ENCODE measurements at regions not wholly inside any gene's neighbourhood (a gene's known extent, or its start where the extent isn't known, plus 50 kb on each side); places are given as distances from the start of the nearest gene placed in this dataset.

DNA sequence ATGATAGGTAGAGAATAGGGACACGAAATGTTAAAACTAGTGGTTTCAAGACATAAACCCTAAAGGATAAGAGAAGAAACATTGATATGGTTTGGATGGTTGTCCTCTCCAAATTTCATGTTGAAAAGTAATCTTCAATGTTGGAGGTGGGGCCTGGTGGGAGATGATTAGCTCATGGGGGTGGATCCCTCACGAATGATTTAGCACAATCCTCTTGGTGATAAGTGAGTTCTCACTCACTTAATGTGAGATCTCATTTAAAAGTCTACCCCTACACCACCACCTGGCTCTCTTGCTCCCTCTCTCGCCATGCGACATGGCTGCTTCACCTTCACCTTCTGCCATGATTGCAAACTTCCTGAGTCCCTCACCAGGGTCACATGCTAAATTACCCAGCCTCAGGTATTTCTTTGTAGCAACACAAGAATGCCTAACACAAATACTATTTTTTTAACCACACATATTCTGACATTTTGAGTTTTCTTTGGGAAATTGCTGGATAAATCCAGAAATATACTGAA is 242.4 kb upstream of the PHF14 start:
- H3K4me3 Mint-ChIP-seq, result no peak overlapping the region
- Histone ChIP-seq H3K4me1 (no peaks in the 10 kb centered on the region), H3K27me3 (no peaks in the 10 kb centered on the region), H3K4me2 (no peak overlapping the region), H3K27ac (no peak overlapping the region), H3K36me3 (no peaks in the 10 kb centered on the region), H4K20me1 (ENCODE audit: low read depth) (no peaks in the 10 kb centered on the region), H3K9me3 (ENCODE audit: low read depth) (no peaks in the 10 kb centered on the region), H3K79me2 (ENCODE audit: low read depth) (no peaks in the 10 kb centered on the region), H3K9ac (no peak overlapping the region), H3K4me3 (no peak overlapping the region), H2AFZ (replicated peaks) (no peak overlapping the region), H3F3A (ENCODE audit: low read depth) (no peaks in the 10 kb centered on the region)
- H3K27me3 Mint-ChIP-seq (ENCODE audit: insufficient read depth, low read depth), result peaks cover 2% of the 10 kb centered on the region
- TF ChIP-seq EZH2phosphoT487 (IDR thresholded peaks at IDR 0.05) (no peak), EZH2 (IDR thresholded peaks at IDR 0.05) (no peak)
- TF ChIP-seq, protein P1, sequence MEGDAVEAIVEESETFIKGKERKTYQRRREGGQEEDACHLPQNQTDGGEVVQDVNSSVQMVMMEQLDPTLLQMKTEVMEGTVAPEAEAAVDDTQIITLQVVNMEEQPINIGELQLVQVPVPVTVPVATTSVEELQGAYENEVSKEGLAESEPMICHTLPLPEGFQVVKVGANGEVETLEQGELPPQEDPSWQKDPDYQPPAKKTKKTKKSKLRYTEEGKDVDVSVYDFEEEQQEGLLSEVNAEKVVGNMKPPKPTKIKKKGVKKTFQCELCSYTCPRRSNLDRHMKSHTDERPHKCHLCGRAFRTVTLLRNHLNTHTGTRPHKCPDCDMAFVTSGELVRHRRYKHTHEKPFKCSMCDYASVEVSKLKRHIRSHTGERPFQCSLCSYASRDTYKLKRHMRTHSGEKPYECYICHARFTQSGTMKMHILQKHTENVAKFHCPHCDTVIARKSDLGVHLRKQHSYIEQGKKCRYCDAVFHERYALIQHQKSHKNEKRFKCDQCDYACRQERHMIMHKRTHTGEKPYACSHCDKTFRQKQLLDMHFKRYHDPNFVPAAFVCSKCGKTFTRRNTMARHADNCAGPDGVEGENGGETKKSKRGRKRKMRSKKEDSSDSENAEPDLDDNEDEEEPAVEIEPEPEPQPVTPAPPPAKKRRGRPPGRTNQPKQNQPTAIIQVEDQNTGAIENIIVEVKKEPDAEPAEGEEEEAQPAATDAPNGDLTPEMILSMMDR (IDR thresholded peaks at IDR 0.05), result no peak
- H3K4me1 Mint-ChIP-seq, result no peaks in the 10 kb centered on the region
- H3K9me3 Mint-ChIP-seq, result no peaks in the 10 kb centered on the region
- H3K36me3 Mint-ChIP-seq, result no peaks in the 10 kb centered on the region
- no peak overlapping the region for H3K27ac Mint-ChIP-seq
- DNase-seq (ENCODE audit: low spot score), result no peak

DNA sequence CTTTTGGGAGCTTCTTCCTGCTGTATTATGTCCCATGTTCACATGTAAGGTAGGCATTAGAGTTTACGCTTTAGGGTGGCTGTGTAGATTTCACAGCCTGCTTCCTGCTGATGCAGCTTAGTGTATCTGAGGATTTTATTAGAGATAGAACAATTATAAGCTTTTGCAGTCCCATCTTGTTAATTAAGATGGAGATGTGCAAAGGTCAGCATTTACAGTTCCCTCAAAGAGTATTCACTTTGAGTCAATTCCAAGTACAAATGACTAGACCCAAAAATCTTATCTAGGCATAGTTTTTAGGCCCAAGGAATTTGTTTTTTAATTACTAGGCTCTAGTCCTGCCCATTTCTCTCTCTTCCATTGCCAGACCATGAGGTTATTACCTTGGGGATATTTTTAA is 239.9 kb upstream of the PHF14 start:
- no peaks in the 10 kb centered on the region for H3K9me3 Mint-ChIP-seq
- Histone ChIP-seq H3K4me3 (no peak overlapping the region), H4K20me1 (ENCODE audit: low read depth) (no peaks in the 10 kb centered on the region), H3K9ac (no peak overlapping the region), H3K9me3 (ENCODE audit: low read depth) (no peaks in the 10 kb centered on the region), H3F3A (ENCODE audit: low read depth) (no peaks in the 10 kb centered on the region), H3K36me3 (no peaks in the 10 kb centered on the region), H3K4me2 (no peak overlapping the region), H3K27ac (no peak overlapping the region), H3K4me1 (no peaks in the 10 kb centered on the region), H3K27me3 (no peaks in the 10 kb centered on the region), H3K79me2 (ENCODE audit: low read depth) (no peaks in the 10 kb centered on the region), H2AFZ (replicated peaks) (no peak overlapping the region)
- DNase-seq (ENCODE audit: low spot score), result no peak
- H3K4me3 Mint-ChIP-seq, result no peak overlapping the region
- peaks cover 2% of the 10 kb centered on the region for H3K27me3 Mint-ChIP-seq (ENCODE audit: insufficient read depth, low read depth)
- H3K4me1 Mint-ChIP-seq, result no peaks in the 10 kb centered on the region
- H3K27ac Mint-ChIP-seq, result no peak overlapping the region
- no peaks in the 10 kb centered on the region for H3K36me3 Mint-ChIP-seq
- TF ChIP-seq EZH2phosphoT487 (IDR thresholded peaks at IDR 0.05) (no peak), EZH2 (IDR thresholded peaks at IDR 0.05) (no peak)
- TF ChIP-seq, protein P1 (IDR thresholded peaks at IDR 0.05), result no peak

DNA sequence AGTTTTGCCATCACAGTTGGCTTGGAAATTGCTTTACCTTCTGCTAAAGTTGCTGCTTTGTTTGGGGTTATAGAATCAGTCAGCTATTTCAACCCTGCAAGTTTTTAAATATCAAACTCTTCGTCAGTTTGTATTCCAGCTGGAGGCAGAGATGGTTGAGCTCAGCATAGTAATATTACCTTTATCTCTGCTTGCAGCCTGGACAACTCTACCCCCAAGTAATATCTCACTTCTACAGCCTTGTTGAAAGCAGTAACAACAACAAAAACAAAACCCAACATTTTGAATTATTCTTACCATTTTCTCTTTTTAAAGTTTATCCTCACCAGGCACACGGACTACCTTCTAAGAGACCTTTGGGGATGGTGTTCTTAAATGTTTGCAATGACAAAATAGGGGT is 239.1 kb upstream of the PHF14 start:
- H3K36me3 Mint-ChIP-seq, result no peaks in the 10 kb centered on the region
- Histone ChIP-seq H3K27me3 (no peaks in the 10 kb centered on the region), H3K36me3 (no peaks in the 10 kb centered on the region), H3K79me2 (ENCODE audit: low read depth) (no peaks in the 10 kb centered on the region), H4K20me1 (ENCODE audit: low read depth) (no peaks in the 10 kb centered on the region), H3K9me3 (ENCODE audit: low read depth) (no peaks in the 10 kb centered on the region), H3K4me3 (no peak overlapping the region), H3K4me1 (no peaks in the 10 kb centered on the region), H3K9ac (no peak overlapping the region), H3K4me2 (no peak overlapping the region), H3F3A (ENCODE audit: low read depth) (no peaks in the 10 kb centered on the region), H2AFZ (replicated peaks) (no peak overlapping the region), H3K27ac (no peak overlapping the region)
- TF ChIP-seq EZH2 (IDR thresholded peaks at IDR 0.05) (no peak), EZH2phosphoT487 (IDR thresholded peaks at IDR 0.05) (no peak)
- TF ChIP-seq, protein P1 (IDR thresholded peaks at IDR 0.05), result no peak
- H3K4me1 Mint-ChIP-seq, result no peaks in the 10 kb centered on the region
- H3K4me3 Mint-ChIP-seq, result no peak overlapping the region
- H3K9me3 Mint-ChIP-seq, result no peaks in the 10 kb centered on the region
- H3K27ac Mint-ChIP-seq, result no peak overlapping the region
- H3K27me3 Mint-ChIP-seq (ENCODE audit: insufficient read depth, low read depth), result peaks cover 2% of the 10 kb centered on the region
- no peak for DNase-seq (ENCODE audit: low spot score)
